ENCODE measurements at regions not wholly inside any gene's neighbourhood (a gene's known extent, or its start where the extent isn't known, plus 50 kb on each side); places are given as distances from the start of the nearest gene placed in this dataset.

GRCh38 chr3:161640181-161640580, 143.6 kb downstream of the OTOL1 start:
- H2AFZ ChIP-seq (ENCODE audit: low read length): no peak overlapping the region
- no peak for DNase-seq (ENCODE audit: low spot score)
- no peak for TF ChIP-seq EZH2phosphoT487 (IDR thresholded peaks at IDR 0.05; ENCODE audit: borderline replicate concordance, low read depth, low read length)
- TF ChIP-seq CTCF (conservative IDR thresholded peaks at IDR 0.05; ENCODE audit: low read length): no peak
- H3K36me3 ChIP-seq (ENCODE audit: insufficient read depth, low read length): no peaks in the 10 kb centered on the region
- H3K79me2 ChIP-seq (ENCODE audit: insufficient read depth, low read depth, low read length): no peaks in the 10 kb centered on the region
- CTCF ChIA-PET (ENCODE audit: unreplicated experiment): no interaction called here
- intact Hi-C loops (cut with micrococcal nuclease; ENCODE audit: unreplicated experiment): no loop called here
- no peak overlapping the region for H3K4me2 ChIP-seq (ENCODE audit: low read length)
- POLR2A ChIA-PET: no interaction called here
- H3K27ac ChIP-seq (ENCODE audit: low read depth, low read length, poor library complexity, severe bottlenecking): no peak overlapping the region
- BruUV-seq (replicated peaks): no TSS peak
- no peaks in the 10 kb centered on the region for H3K9me3 ChIP-seq (ENCODE audit: low read length)
- H3K9me2 ChIP-seq (ENCODE audit: insufficient read depth, low read length): no peaks in the 10 kb centered on the region
- no peaks in the 10 kb centered on the region for H4K20me1 ChIP-seq (ENCODE audit: insufficient read depth, low read length)
- H3K4me3 ChIP-seq (ENCODE audit: low read depth, low read length, poor library complexity, severe bottlenecking): no peak overlapping the region
- no peaks in the 10 kb centered on the region for H3K4me1 ChIP-seq (ENCODE audit: insufficient read depth, low read length, poor library complexity, severe bottlenecking)

- BruUV-seq (replicated peaks): no TSS peak
- TF ChIP-seq CTCF (conservative IDR thresholded peaks at IDR 0.05; ENCODE audit: low read length) (no peak), EZH2phosphoT487 (IDR thresholded peaks at IDR 0.05; ENCODE audit: borderline replicate concordance, low read depth, low read length) (no peak)
- intact Hi-C loops (cut with micrococcal nuclease; ENCODE audit: unreplicated experiment): no loop called here
- no peak overlapping the region for H3K4me2 ChIP-seq (ENCODE audit: low read length)
- no peak for DNase-seq (ENCODE audit: low spot score)
- no peaks in the 10 kb centered on the region for H3K9me3 ChIP-seq (ENCODE audit: low read length)
- H4K20me1 ChIP-seq (ENCODE audit: insufficient read depth, low read length): no peaks in the 10 kb centered on the region
- no peak overlapping the region for H2AFZ ChIP-seq (ENCODE audit: low read length)
- ChIA-PET CTCF (ENCODE audit: unreplicated experiment) (no interaction called here), POLR2A (no interaction called here)
- no peaks in the 10 kb centered on the region for H3K79me2 ChIP-seq (ENCODE audit: insufficient read depth, low read depth, low read length)
- H3K9me2 ChIP-seq (ENCODE audit: insufficient read depth, low read length): no peaks in the 10 kb centered on the region
- no peaks in the 10 kb centered on the region for H3K36me3 ChIP-seq (ENCODE audit: insufficient read depth, low read length)
- H3K27ac ChIP-seq (ENCODE audit: low read depth, low read length, poor library complexity, severe bottlenecking): no peak overlapping the region
- H3K4me3 ChIP-seq (ENCODE audit: low read depth, low read length, poor library complexity, severe bottlenecking): no peak overlapping the region
- H3K4me1 ChIP-seq (ENCODE audit: insufficient read depth, low read length, poor library complexity, severe bottlenecking): no peaks in the 10 kb centered on the region
Observed at GRCh38 chr3:161641287-161641686, 144.7 kb downstream of the OTOL1 start.

GRCh38 chr3:161644891-161645635, 148.5 kb downstream of the OTOL1 start:
- Histone ChIP-seq H2AFZ (ENCODE audit: low read length) (no peak overlapping the region), H3K27ac (ENCODE audit: low read depth, low read length, poor library complexity, severe bottlenecking) (no peak overlapping the region), H3K4me1 (ENCODE audit: insufficient read depth, low read length, poor library complexity, severe bottlenecking) (no peaks in the 10 kb centered on the region), H3K36me3 (ENCODE audit: insufficient read depth, low read length) (no peaks in the 10 kb centered on the region), H3K4me2 (ENCODE audit: low read length) (no peak overlapping the region), H3K9me3 (ENCODE audit: low read length) (no peaks in the 10 kb centered on the region), H3K9me2 (ENCODE audit: insufficient read depth, low read length) (no peaks in the 10 kb centered on the region), H3K4me3 (ENCODE audit: low read depth, low read length, poor library complexity, severe bottlenecking) (no peak overlapping the region), H3K79me2 (ENCODE audit: insufficient read depth, low read depth, low read length) (no peaks in the 10 kb centered on the region), H4K20me1 (ENCODE audit: insufficient read depth, low read length) (no peaks in the 10 kb centered on the region)
- DNase-seq (ENCODE audit: low spot score): no peak
- BruUV-seq (replicated peaks): no TSS peak
- POLR2A ChIA-PET: interaction anchor here (1.3 kb wide), 1 partner anchor 10 kb away, joined by 3 read pairs; no protein-coding TSS in a partner anchor
- CTCF ChIA-PET (ENCODE audit: unreplicated experiment): no interaction called here
- intact Hi-C loops (cut with micrococcal nuclease; ENCODE audit: unreplicated experiment): no loop called here
- TF ChIP-seq CTCF (conservative IDR thresholded peaks at IDR 0.05; ENCODE audit: low read length) (no peak), EZH2phosphoT487 (IDR thresholded peaks at IDR 0.05; ENCODE audit: borderline replicate concordance, low read depth, low read length) (no peak)

Data from OCI-LY7 (cell line).